ENCODE measurements at regions not wholly inside any gene's neighbourhood (a gene's known extent, or its start where the extent isn't known, plus 50 kb on each side); places are given as distances from the start of the nearest gene placed in this dataset.

- ATAC-seq: no peak
- no TSS peak for BruUV-seq (replicated peaks)
- POLR2A ChIA-PET (ENCODE audit: unreplicated experiment): no interaction called here
Measured at GRCh38 chr1:164932580-164932979, 373.6 kb downstream of the PBX1 start.

GRCh38 chr1:164930833-164931232, 371.8 kb downstream of the PBX1 start:
- H3K79me2 ChIP-seq (ENCODE audit: low read length): no peaks in the 10 kb centered on the region
- no TSS peak for BruUV-seq (replicated peaks)
- H3K27ac ChIP-seq (ENCODE audit: low read length): no peak overlapping the region
- ChIA-PET CTCF (no interaction called here), POLR2A (ENCODE audit: unreplicated experiment) (no interaction called here)
- no peak overlapping the region for H3K9ac ChIP-seq (ENCODE audit: low read length)
- H3K9me3 ChIP-seq (ENCODE audit: low read length): no peaks in the 10 kb centered on the region
- H3K4me2 ChIP-seq (ENCODE audit: low read length): no peak overlapping the region
- DNase-seq (no peak), ATAC-seq (no peak)
- H3K4me3 ChIP-seq (ENCODE audit: low read length): no peak overlapping the region
- intact Hi-C loops (cut with micrococcal nuclease): loop anchor here (10.0 kb wide), 1 partner anchor 64 kb away; no protein-coding TSS in a partner anchor
- H2AFZ ChIP-seq (ENCODE audit: low read length): no peak overlapping the region
- H3K36me3 ChIP-seq (ENCODE audit: low read depth, low read length): no peaks in the 10 kb centered on the region
- H3K4me1 ChIP-seq (ENCODE audit: insufficient read depth, low read length): no peaks in the 10 kb centered on the region
- no peaks in the 10 kb centered on the region for H3K9me2 ChIP-seq (replicated peaks; ENCODE audit: low read length)
- no peak for TF ChIP-seq EZH2 (IDR thresholded peaks at IDR 0.05; ENCODE audit: low read length, unreplicated experiment)
- TF ChIP-seq EZH2phosphoT487 (IDR thresholded peaks at IDR 0.05; ENCODE audit: borderline replicate concordance, low read length): no peak
- no peak for TF ChIP-seq CTCF (conservative IDR thresholded peaks at IDR 0.05; ENCODE audit: low read depth, low read length)
- H3F3A ChIP-seq (ENCODE audit: low read length, unreplicated experiment): no peaks in the 10 kb centered on the region
- H4K20me1 ChIP-seq (ENCODE audit: low read length): no peaks in the 10 kb centered on the region
- peaks cover 88% of the 10 kb centered on the region for H3K27me3 ChIP-seq (ENCODE audit: low read length)

More at GRCh38 chr1:164932580-164932979, 373.6 kb downstream of the PBX1 start:
- Histone ChIP-seq H3K27me3 (ENCODE audit: low read length) (peaks cover 78% of the 10 kb centered on the region), H3K4me1 (ENCODE audit: insufficient read depth, low read length) (no peaks in the 10 kb centered on the region), H2AFZ (ENCODE audit: low read length) (no peak overlapping the region), H3K9ac (ENCODE audit: low read length) (no peak overlapping the region), H3K9me2 (replicated peaks; ENCODE audit: low read length) (no peaks in the 10 kb centered on the region), H3K9me3 (ENCODE audit: low read length) (no peaks in the 10 kb centered on the region), H3K4me2 (ENCODE audit: low read length) (no peak overlapping the region), H3K27ac (ENCODE audit: low read length) (no peak overlapping the region), H3K4me3 (ENCODE audit: low read length) (no peak overlapping the region), H3K79me2 (ENCODE audit: low read length) (no peaks in the 10 kb centered on the region), H4K20me1 (ENCODE audit: low read length) (no peaks in the 10 kb centered on the region), H3K36me3 (ENCODE audit: low read depth, low read length) (no peaks in the 10 kb centered on the region), H3F3A (ENCODE audit: low read length, unreplicated experiment) (no peaks in the 10 kb centered on the region)
- CTCF ChIA-PET: no interaction called here
- intact Hi-C loops (cut with micrococcal nuclease): loop anchor here (10.0 kb wide), 1 partner anchor 62 kb away; no protein-coding TSS in a partner anchor
- DNase-seq: no peak
- TF ChIP-seq EZH2 (IDR thresholded peaks at IDR 0.05; ENCODE audit: low read length, unreplicated experiment): no peak
- no peak for TF ChIP-seq EZH2phosphoT487 (IDR thresholded peaks at IDR 0.05; ENCODE audit: borderline replicate concordance, low read length)
- no peak for TF ChIP-seq CTCF (conservative IDR thresholded peaks at IDR 0.05; ENCODE audit: low read depth, low read length)

GRCh38 chr1:164930241-164930640, 371.3 kb downstream of the PBX1 start:
- H3K9me2 ChIP-seq (replicated peaks; ENCODE audit: low read length): no peaks in the 10 kb centered on the region
- no TSS peak for BruUV-seq (replicated peaks)
- no peaks in the 10 kb centered on the region for H3K4me1 ChIP-seq (ENCODE audit: insufficient read depth, low read length)
- ChIA-PET POLR2A (ENCODE audit: unreplicated experiment) (no interaction called here), CTCF (interaction anchor here (0.6 kb wide), 1 partner anchor 395 kb away, joined by 3 read pairs; no protein-coding TSS in a partner anchor)
- H4K20me1 ChIP-seq (ENCODE audit: low read length): no peaks in the 10 kb centered on the region
- TF ChIP-seq EZH2phosphoT487 (IDR thresholded peaks at IDR 0.05; ENCODE audit: borderline replicate concordance, low read length): no peak
- peak; percentile 34; the same call in 1 of the 2 replicates for TF ChIP-seq CTCF (conservative IDR thresholded peaks at IDR 0.05; ENCODE audit: low read depth, low read length)
- H3K4me3 ChIP-seq (ENCODE audit: low read length): no peak overlapping the region
- intact Hi-C loops (cut with micrococcal nuclease): loop anchor here (10.0 kb wide), 1 partner anchor 65 kb away; no protein-coding TSS in a partner anchor
- no peak for ATAC-seq
- no peak overlapping the region for H3K4me2 ChIP-seq (ENCODE audit: low read length)
- H3K79me2 ChIP-seq (ENCODE audit: low read length): no peaks in the 10 kb centered on the region
- no peak for DNase-seq
- H3K9me3 ChIP-seq (ENCODE audit: low read length): no peaks in the 10 kb centered on the region
- H2AFZ ChIP-seq (ENCODE audit: low read length): no peak overlapping the region
- no peaks in the 10 kb centered on the region for H3F3A ChIP-seq (ENCODE audit: low read length, unreplicated experiment)
- H3K27me3 ChIP-seq (ENCODE audit: low read length): peaks cover 85% of the 10 kb centered on the region
- H3K36me3 ChIP-seq (ENCODE audit: low read depth, low read length): no peaks in the 10 kb centered on the region
- no peak overlapping the region for H3K27ac ChIP-seq (ENCODE audit: low read length)
- H3K9ac ChIP-seq (ENCODE audit: low read length): no peak overlapping the region

Measured in PC-3 (cell line).